HepG2 (cell line): ENCODE measurements at regions not wholly inside any gene's neighbourhood (a gene's known extent, or its start where the extent isn't known, plus 50 kb on each side); places are given as distances from the start of the nearest gene placed in this dataset.

Experiments
- AKAP8 ChIP-seq: sonication (generic); formaldehyde crosslinking; IDR thresholded peaks from 2 replicates; pipeline ENCODE4 v1.5.1; 2020; ENCODE audit warnings: mild to moderate bottlenecking, missing genetic modification reagents
- ELF3 ChIP-seq: IDR thresholded peaks from 2 replicates; pipeline ENCODE4 v1.6.1; 2016; ENCODE audit warnings: missing genetic modification reagents, missing compliant biosample characterization
- ESRRA ChIP-seq: sonication (generic); formaldehyde crosslinking; IDR thresholded peaks from 2 replicates; pipeline ENCODE4 v1.5.1; 2020; ENCODE audit warnings: mild to moderate bottlenecking, low read depth, missing genetic modification reagents
- FOSL2 ChIP-seq: sonication (generic); formaldehyde crosslinking; IDR thresholded peaks from 2 replicates; pipeline ENCODE4 v1.4.0; 2020; ENCODE audit warnings: missing genetic modification reagents
- GMEB1 ChIP-seq: sonication (generic); formaldehyde crosslinking; IDR thresholded peaks from 2 replicates; pipeline ENCODE4 v1.5.1; 2020; ENCODE audit warnings: missing genetic modification reagents, mild to moderate bottlenecking, borderline replicate concordance
- GRHL1 ChIP-seq: sonication (generic); formaldehyde crosslinking; conservative IDR thresholded peaks from 2 replicates; pipeline ENCODE4 v1.8.0; 2022; ENCODE audit warnings: missing genetic modification reagents
- HBP1 ChIP-seq: IDR thresholded peaks from 2 replicates; pipeline ENCODE4 v1.6.1; 2016; ENCODE audit warnings: low read depth, control low read depth
- HDAC2 ChIP-seq: sonication (generic); formaldehyde crosslinking; IDR thresholded peaks from 2 replicates; pipeline ENCODE4 v1.4.0; 2020; ENCODE audit warnings: missing genetic modification reagents
- IKZF4 ChIP-seq: sonication (generic); formaldehyde crosslinking; IDR thresholded peaks from 2 replicates; pipeline ENCODE4 v1.5.1; 2020; ENCODE audit warnings: borderline replicate concordance, mild to moderate bottlenecking, low read depth, missing genetic modification reagents; ENCODE audit errors: not compliant biosample characterization
- KDM3A ChIP-seq: IDR thresholded peaks from 2 replicates; pipeline ENCODE4 v1.6.1; 2018; ENCODE audit warnings: low read depth, missing compliant biosample characterization
- MEF2D ChIP-seq: sonication (generic); formaldehyde crosslinking; IDR thresholded peaks from 2 replicates; pipeline ENCODE4 v1.5.1; 2020; ENCODE audit warnings: mild to moderate bottlenecking, missing genetic modification reagents
- MLX ChIP-seq: IDR thresholded peaks from 2 replicates; pipeline ENCODE4 v1.6.1; 2016
- PHF20 ChIP-seq: sonication (generic); formaldehyde crosslinking; IDR thresholded peaks from 2 replicates; pipeline ENCODE4 v1.5.0; 2020; ENCODE audit warnings: mild to moderate bottlenecking, missing genetic modification reagents
- REPIN1 ChIP-seq: sonication (generic); formaldehyde crosslinking; IDR thresholded peaks from 2 replicates; pipeline ENCODE4 v1.8.0; 2022; ENCODE audit warnings: missing genetic modification reagents, low read depth, mild to moderate bottlenecking, borderline replicate concordance
- RORA ChIP-seq: sonication (generic); formaldehyde crosslinking; IDR thresholded peaks from 2 replicates; pipeline ENCODE4 v1.5.0; 2020; ENCODE audit warnings: mild to moderate bottlenecking, missing genetic modification reagents, moderate library complexity
- SMAD3 ChIP-seq: sonication (generic); formaldehyde crosslinking; IDR thresholded peaks from 2 replicates; pipeline ENCODE4 v1.4.0; 2020; ENCODE audit warnings: missing genetic modification reagents
- ZFP62 ChIP-seq: sonication (generic); formaldehyde crosslinking; IDR thresholded peaks from 2 replicates; pipeline ENCODE4 v1.4.0; 2020; ENCODE audit warnings: missing genetic modification reagents
- ZNF230 ChIP-seq: sonication (generic); formaldehyde crosslinking; IDR thresholded peaks from 2 replicates; pipeline ENCODE4 v1.4.0; 2020; ENCODE audit warnings: mild to moderate bottlenecking, missing genetic modification reagents
- ZNF432 ChIP-seq: sonication (generic); formaldehyde crosslinking; IDR thresholded peaks from 2 replicates; pipeline ENCODE4 v1.5.0; 2020; ENCODE audit warnings: missing genetic modification reagents, mild to moderate bottlenecking, borderline replicate concordance
- ZNF605 ChIP-seq: sonication (generic); formaldehyde crosslinking; IDR thresholded peaks from 2 replicates; pipeline ENCODE4 v1.8.0; 2022; ENCODE audit warnings: mild to moderate bottlenecking, missing genetic modification reagents
- ZNF652 ChIP-seq: IDR thresholded peaks from 2 replicates; pipeline ENCODE4 v1.6.1; 2016; ENCODE audit warnings: low read depth, borderline replicate concordance
- ZNF784 ChIP-seq: sonication (generic); formaldehyde crosslinking; IDR thresholded peaks from 2 replicates; pipeline ENCODE4 v1.5.1; 2020; ENCODE audit warnings: missing genetic modification reagents, mild to moderate bottlenecking, borderline replicate concordance
- ZNF800 ChIP-seq: sonication (generic); formaldehyde crosslinking; IDR thresholded peaks from 2 replicates; pipeline ENCODE4 v1.4.0; 2020; ENCODE audit warnings: missing genetic modification reagents

GRCh38 chr2:101627285-101628029 lies 70.0 kb upstream of the MAP4K4 start (continued):
- TF ChIP-seq ZNF605 = peak; percentile 15; the same call in 1 of the 2 replicates
- TF ChIP-seq FOSL2 (CRISPR knock-in tag) = no peak
- TF ChIP-seq REPIN1 = no peak
- TF ChIP-seq AKAP8 (CRISPR knock-in tag) = no peak
- TF ChIP-seq ESRRA = no peak
- no peak for TF ChIP-seq ZNF652 (CRISPR knock-in tag)
- no peak for TF ChIP-seq PHF20
- no peak for TF ChIP-seq KDM3A (CRISPR knock-in tag)
- no peak for TF ChIP-seq MEF2D (CRISPR knock-in tag)
- no peak for TF ChIP-seq SMAD3
- TF ChIP-seq GRHL1 (CRISPR knock-in tag) = no peak
- no peak for TF ChIP-seq ZNF230 (CRISPR knock-in tag)
- TF ChIP-seq ZNF800 = no peak
- TF ChIP-seq MLX (CRISPR knock-in tag) = 0 out of 2 replicates have a peak, but pooled peaks have one; percentile 21
- no peak for TF ChIP-seq ZNF784 (CRISPR knock-in tag)
- no peak for TF ChIP-seq ZFP62 (CRISPR knock-in tag)
- no peak for TF ChIP-seq HBP1
- no peak for TF ChIP-seq RORA (CRISPR knock-in tag)
- TF ChIP-seq ZNF432 (CRISPR knock-in tag) = no peak
- TF ChIP-seq IKZF4 (CRISPR knock-in tag) = no peak
- TF ChIP-seq HDAC2 = no peak
- TF ChIP-seq ELF3 = peak; percentile 55
- no peak for TF ChIP-seq GMEB1 (CRISPR knock-in tag)
